Astrocyte (in vitro differentiated cells and primary cell): ENCODE measurements at regions not wholly inside any gene's neighbourhood (a gene's known extent, or its start where the extent isn't known, plus 50 kb on each side); places are given as distances from the start of the nearest gene placed in this dataset.

ENCODE experiments used
- DNase-seq: peaks from one replicate; pipeline ENCODE4 v3.0.0-alpha.2; 2010; ENCODE audit warnings: low read depth
- FAIRE-seq: peaks from 2 replicates; lab custom pipeline; 2011; peaks lifted over from hg19 to GRCh38; lab: Jason Lieb, UNC
- H2AFZ ChIP-seq: 2 replicates; pipeline ENCODE4 v1.6.0; 2012; ENCODE audit warnings: low read depth, low read length, inconsistent platforms
- H3K27ac ChIP-seq: 2 replicates; pipeline ENCODE4 v1.5.1; 2011; ENCODE audit warnings: low read depth, low read length, inconsistent platforms
- H3K27me3 ChIP-seq: 2 replicates; pipeline ENCODE4 v1.6.0; 2011; ENCODE audit warnings: low read length, inconsistent platforms; ENCODE audit not compliant: insufficient read depth
- H3K36me3 ChIP-seq: 2 replicates; pipeline ENCODE4 v1.5.1; 2011; ENCODE audit warnings: low read length, inconsistent platforms; ENCODE audit not compliant: insufficient read depth
- H3K4me1 ChIP-seq: 2 replicates; pipeline ENCODE4 v1.5.1; 2011; ENCODE audit warnings: low read length, inconsistent platforms; ENCODE audit not compliant: insufficient read depth
- H3K4me2 ChIP-seq: 2 replicates; pipeline ENCODE4 v1.6.0; 2012; ENCODE audit warnings: low read length, inconsistent platforms
- H3K4me3 ChIP-seq: 2 replicates; pipeline ENCODE4 v1.5.1; 2011; ENCODE audit warnings: low read depth, mild to moderate bottlenecking, low read length, inconsistent platforms; ENCODE audit not compliant: insufficient read depth
- H3K79me2 ChIP-seq: 2 replicates; pipeline ENCODE4 v1.6.0; 2012; ENCODE audit warnings: mild to moderate bottlenecking, low read length, inconsistent platforms; ENCODE audit not compliant: insufficient read depth
- H3K9ac ChIP-seq: 2 replicates; pipeline ENCODE4 v1.6.0; 2012; ENCODE audit warnings: mild to moderate bottlenecking, low read length, inconsistent platforms
- H3K9me3 ChIP-seq: 2 replicates; pipeline ENCODE4 v1.5.1; 2012; ENCODE audit warnings: low read depth, mild to moderate bottlenecking, low read length, inconsistent platforms; ENCODE audit not compliant: insufficient read depth
- H4K20me1 ChIP-seq: 2 replicates; pipeline ENCODE4 v1.6.0; 2012; ENCODE audit warnings: low read length, inconsistent platforms; ENCODE audit not compliant: insufficient read depth
- H3K27ac Mint-ChIP-seq: one replicate; pipeline ENCODE4 v1.8.0; 2021; ENCODE audit warnings: mild to moderate bottlenecking, mixed read lengths; ENCODE audit not compliant: unreplicated experiment
- H3K27me3 Mint-ChIP-seq: one replicate; pipeline ENCODE4 v1.8.0; 2021; ENCODE audit warnings: low read depth, mixed read lengths; ENCODE audit not compliant: unreplicated experiment
- H3K36me3 Mint-ChIP-seq: one replicate; pipeline ENCODE4 v1.8.0; 2021; ENCODE audit warnings: low read depth, mixed read lengths; ENCODE audit not compliant: unreplicated experiment
- H3K4me1 Mint-ChIP-seq: one replicate; pipeline ENCODE4 v1.8.0; 2021; ENCODE audit warnings: low read depth, mixed read lengths; ENCODE audit not compliant: unreplicated experiment
- H3K4me3 Mint-ChIP-seq: one replicate; pipeline ENCODE4 v1.8.0; 2021; ENCODE audit warnings: mild to moderate bottlenecking, moderate library complexity, mixed read lengths; ENCODE audit not compliant: unreplicated experiment
- H3K9me3 Mint-ChIP-seq: one replicate; pipeline ENCODE4 v1.8.0; 2021; ENCODE audit warnings: mild to moderate bottlenecking, mixed read lengths; ENCODE audit not compliant: unreplicated experiment
- EZH2 ChIP-seq: IDR thresholded peaks from 2 replicates; pipeline ENCODE4 v1.6.1; 2012; ENCODE audit warnings: mild to moderate bottlenecking, low read length, inconsistent platforms; ENCODE audit not compliant: insufficient read depth
- TF ChIP-seq, protein P1 (sequence below): IDR thresholded peaks from 2 replicates; pipeline ENCODE4 v1.5.1; 2011; ENCODE audit warnings: low read depth, mild to moderate bottlenecking, inconsistent platforms, low read length, moderate library complexity; ENCODE audit not compliant: insufficient read depth

DNA sequence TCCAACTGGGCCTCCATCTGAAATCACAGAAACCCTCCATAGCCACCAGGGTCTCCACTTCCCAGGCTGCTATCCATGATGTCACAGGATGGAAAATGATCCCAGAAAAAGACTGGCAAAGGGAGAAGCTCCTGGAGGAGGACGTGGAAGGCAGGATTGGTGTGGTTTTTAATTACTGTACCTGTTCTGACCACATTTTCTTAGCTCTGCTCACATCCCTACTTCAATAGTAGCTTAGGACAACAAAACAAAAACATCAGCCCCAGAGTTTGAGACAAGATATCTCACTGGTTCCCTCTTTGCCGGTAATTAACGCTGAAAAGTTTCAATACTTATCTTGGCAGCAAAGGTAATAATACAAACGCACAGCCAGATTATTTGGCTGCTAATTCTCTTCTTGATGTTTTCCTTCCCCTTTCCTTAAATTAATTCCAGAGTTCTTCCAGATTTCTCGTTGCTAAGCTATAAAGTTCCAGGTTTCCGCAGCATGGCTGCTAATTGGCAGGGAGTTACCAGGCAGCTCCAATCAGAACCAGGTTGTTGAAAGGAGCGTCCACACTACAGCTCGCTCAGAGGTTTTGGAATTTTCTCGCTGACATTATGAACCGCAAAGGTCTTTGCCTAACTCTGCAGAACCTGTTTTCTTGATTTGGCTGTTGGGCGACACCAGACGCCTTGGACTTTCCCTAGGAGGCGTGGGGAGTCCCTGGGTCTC is 263.4 kb downstream of the MRTFB start:
- Mint-ChIP-seq H3K4me1 (no peaks in the 10 kb centered on the region), H3K36me3 (peaks cover 6% of the 10 kb centered on the region), H3K27ac (no peak overlapping the region), H3K27me3 (no peaks in the 10 kb centered on the region), H3K9me3 (peaks cover 2% of the 10 kb centered on the region), H3K4me3 (no peak overlapping the region)
- Histone ChIP-seq H3K4me3 (no peak overlapping the region), H3K4me2 (no peak overlapping the region), H3K4me1 (no peaks in the 10 kb centered on the region), H3K36me3 (no peaks in the 10 kb centered on the region), H3K9me3 (peaks cover 2% of the 10 kb centered on the region), H2AFZ (no peak overlapping the region), H3K27me3 (no peaks in the 10 kb centered on the region), H4K20me1 (no peaks in the 10 kb centered on the region), H3K27ac (no peak overlapping the region), H3K9ac (no peak overlapping the region), H3K79me2 (no peaks in the 10 kb centered on the region)
- DNase-seq (no peak), FAIRE-seq (no peak)
- TF ChIP-seq, protein P1, sequence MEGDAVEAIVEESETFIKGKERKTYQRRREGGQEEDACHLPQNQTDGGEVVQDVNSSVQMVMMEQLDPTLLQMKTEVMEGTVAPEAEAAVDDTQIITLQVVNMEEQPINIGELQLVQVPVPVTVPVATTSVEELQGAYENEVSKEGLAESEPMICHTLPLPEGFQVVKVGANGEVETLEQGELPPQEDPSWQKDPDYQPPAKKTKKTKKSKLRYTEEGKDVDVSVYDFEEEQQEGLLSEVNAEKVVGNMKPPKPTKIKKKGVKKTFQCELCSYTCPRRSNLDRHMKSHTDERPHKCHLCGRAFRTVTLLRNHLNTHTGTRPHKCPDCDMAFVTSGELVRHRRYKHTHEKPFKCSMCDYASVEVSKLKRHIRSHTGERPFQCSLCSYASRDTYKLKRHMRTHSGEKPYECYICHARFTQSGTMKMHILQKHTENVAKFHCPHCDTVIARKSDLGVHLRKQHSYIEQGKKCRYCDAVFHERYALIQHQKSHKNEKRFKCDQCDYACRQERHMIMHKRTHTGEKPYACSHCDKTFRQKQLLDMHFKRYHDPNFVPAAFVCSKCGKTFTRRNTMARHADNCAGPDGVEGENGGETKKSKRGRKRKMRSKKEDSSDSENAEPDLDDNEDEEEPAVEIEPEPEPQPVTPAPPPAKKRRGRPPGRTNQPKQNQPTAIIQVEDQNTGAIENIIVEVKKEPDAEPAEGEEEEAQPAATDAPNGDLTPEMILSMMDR: no peak
- no peak for TF ChIP-seq EZH2

DNA sequence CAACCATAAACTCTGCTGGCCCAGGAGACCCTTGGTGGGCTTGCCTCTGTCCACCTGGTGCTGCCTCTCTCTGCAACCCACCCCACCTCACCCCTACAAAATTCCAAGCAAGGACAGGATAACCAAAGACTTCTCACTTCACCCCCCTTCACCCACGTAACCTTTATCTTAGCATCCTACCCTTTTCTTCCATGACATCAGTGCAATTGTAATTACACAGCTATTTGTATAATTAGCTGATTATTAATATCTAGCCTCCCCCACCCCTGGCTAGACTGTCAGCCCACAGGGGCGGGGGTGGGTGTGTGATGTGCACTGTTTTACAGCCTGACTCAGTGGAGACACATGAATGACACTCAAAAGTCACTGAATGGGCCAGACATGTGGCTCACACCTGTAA is 262.2 kb downstream of the MRTFB start:
- DNase-seq: no peak
- Mint-ChIP-seq H3K4me3 (no peak overlapping the region), H3K4me1 (no peaks in the 10 kb centered on the region), H3K27ac (no peak overlapping the region), H3K27me3 (no peaks in the 10 kb centered on the region), H3K9me3 (peaks cover 2% of the 10 kb centered on the region), H3K36me3 (peaks cover 7% of the 10 kb centered on the region)
- H3K27ac ChIP-seq: no peak overlapping the region
- H3K4me1 ChIP-seq: no peaks in the 10 kb centered on the region
- H3K9ac ChIP-seq: no peak overlapping the region
- no peaks in the 10 kb centered on the region for H3K36me3 ChIP-seq
- H3K9me3 ChIP-seq: peaks cover 2% of the 10 kb centered on the region
- H4K20me1 ChIP-seq: no peaks in the 10 kb centered on the region
- H2AFZ ChIP-seq: no peak overlapping the region
- H3K4me3 ChIP-seq: no peak overlapping the region
- H3K4me2 ChIP-seq: no peak overlapping the region
- TF ChIP-seq EZH2: no peak
- TF ChIP-seq, protein P1: no peak
- no peaks in the 10 kb centered on the region for H3K27me3 ChIP-seq
- FAIRE-seq: no peak
- no peaks in the 10 kb centered on the region for H3K79me2 ChIP-seq

DNA sequence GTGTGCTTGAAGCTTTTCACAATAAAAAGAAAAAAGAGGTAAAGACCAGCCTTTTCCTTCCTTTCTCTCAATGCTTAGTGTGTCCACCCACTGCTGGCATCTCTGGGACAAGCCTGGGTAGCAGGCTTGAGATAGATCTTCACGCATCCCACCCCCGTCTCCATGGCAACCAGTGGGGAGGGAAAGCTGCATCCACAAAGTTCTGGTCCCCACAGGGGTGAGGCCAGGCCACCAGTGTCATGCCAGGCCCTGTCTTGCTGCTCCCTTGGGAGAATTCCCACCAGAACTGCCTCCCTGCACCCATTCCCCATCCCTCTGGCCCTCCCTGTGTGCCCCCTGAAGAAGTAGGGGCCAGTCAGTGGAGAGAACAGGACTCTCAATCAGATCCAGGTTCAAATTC is 259.9 kb downstream of the MRTFB start:
- no peak for DNase-seq
- Histone ChIP-seq H3K4me1 (no peaks in the 10 kb centered on the region), H2AFZ (no peak overlapping the region), H3K9ac (no peak overlapping the region), H3K27ac (no peak overlapping the region), H3K4me2 (no peak overlapping the region), H3K79me2 (no peaks in the 10 kb centered on the region), H4K20me1 (no peaks in the 10 kb centered on the region), H3K36me3 (no peaks in the 10 kb centered on the region), H3K4me3 (no peak overlapping the region), H3K27me3 (no peaks in the 10 kb centered on the region), H3K9me3 (no peaks in the 10 kb centered on the region)
- Mint-ChIP-seq H3K4me1 (no peaks in the 10 kb centered on the region), H3K27me3 (no peaks in the 10 kb centered on the region), H3K4me3 (no peak overlapping the region), H3K9me3 (peaks cover 2% of the 10 kb centered on the region), H3K27ac (no peak overlapping the region), H3K36me3 (peaks cover 10% of the 10 kb centered on the region)
- FAIRE-seq: no peak
- TF ChIP-seq EZH2: no peak
- TF ChIP-seq, protein P1: no peak
